PC-9 (cell line): ENCODE measurements at regions not wholly inside any gene's neighbourhood (a gene's known extent, or its start where the extent isn't known, plus 50 kb on each side); places are given as distances from the start of the nearest gene placed in this dataset.
A peak's percentile ranks its signal among the peaks of the same experiment; 100 is the strongest.

Experiments
- BruUV-seq: library from RNA; stranded (reverse); fragments of 400-500 nt; replicated peaks from 2 replicates; lab custom pipeline; 2021; lab: Mats Ljungman, UMichigan
- CTCF ChIA-PET: fragments of 300-600 bp; sonication (Branson Sonifier 250); formaldehyde crosslinking; loops from one replicate; lab custom pipeline; 2022; ENCODE audit warnings: antibody characterized with exemption; lab: Charles Lee
- POLR2A ChIA-PET: fragments of 300-600 bp; sonication (Branson Sonifier 250); formaldehyde crosslinking; loops from one replicate; lab custom pipeline; 2022; ENCODE audit warnings: antibody characterized with exemption; ENCODE audit not compliant: unreplicated experiment; lab: Charles Lee
- DNase-seq, 2 experiments: peaks; one replicate each; pipeline versions ENCODE4 v3.0.0 to v3.0.0-alpha.2; 2015 to 2022; ENCODE audit warnings: mixed read lengths in 1 of 2
- H2AFZ ChIP-seq: fragments of 200-600 bp; sonication (generic); 2 replicates; pipeline ENCODE4 v1.8.1; 2017; ENCODE audit warnings: antibody characterized with exemption
- H3F3A ChIP-seq: fragments of 200-600 bp; sonication (generic); 2 replicates; pipeline ENCODE4 v1.8.1; 2017; ENCODE audit warnings: antibody characterized with exemption, mild to moderate bottlenecking, low read depth; ENCODE audit not compliant: insufficient read depth
- H3K27ac ChIP-seq: fragments of 200-600 bp; sonication (generic); 2 replicates; pipeline ENCODE4 v1.6.1; 2016; ENCODE audit warnings: mixed run types
- H3K27me3 ChIP-seq: fragments of 200-600 bp; sonication (generic); 2 replicates; pipeline ENCODE4 v1.6.1; 2016; ENCODE audit warnings: low read depth, mixed run types; ENCODE audit not compliant: insufficient read depth
- H3K36me3 ChIP-seq: fragments of 200-600 bp; sonication (generic); 2 replicates; pipeline ENCODE4 v1.6.1; 2016; ENCODE audit warnings: low read depth, mixed run types
- H3K4me1 ChIP-seq: fragments of 200-600 bp; sonication (generic); replicated peaks from 2 replicates; pipeline ENCODE4 v1.6.1; 2016; ENCODE audit warnings: mixed run types; ENCODE audit not compliant: insufficient read depth
- H3K4me2 ChIP-seq: fragments of 200-600 bp; sonication (generic); 2 replicates; pipeline ENCODE4 v1.6.1; 2017; ENCODE audit warnings: mixed run types
- H3K4me3 ChIP-seq: fragments of 200-600 bp; sonication (generic); 2 replicates; pipeline ENCODE4 v1.6.1; 2016; ENCODE audit warnings: mixed run types
- H3K79me2 ChIP-seq: fragments of 200-600 bp; sonication (generic); 2 replicates; pipeline ENCODE4 v1.6.1; 2017; ENCODE audit warnings: low read depth, mixed run types
- H3K9me2 ChIP-seq: fragments of 200-600 bp; sonication (generic); 2 replicates; pipeline ENCODE4 v1.8.1; 2017; ENCODE audit warnings: mild to moderate bottlenecking; ENCODE audit not compliant: insufficient read depth
- H3K9me3 ChIP-seq: fragments of 200-600 bp; sonication (generic); 2 replicates; pipeline ENCODE4 v1.8.1; 2016; ENCODE audit warnings: low read depth; ENCODE audit not compliant: insufficient read depth
- H4K20me1 ChIP-seq: fragments of 200-600 bp; sonication (generic); 2 replicates; pipeline ENCODE4 v1.8.1; 2017; ENCODE audit not compliant: insufficient read depth
- CTCF ChIP-seq: fragments of 200-600 bp; sonication (generic); conservative IDR thresholded peaks from 2 replicates; pipeline ENCODE4 v1.6.1; 2017; ENCODE audit warnings: mixed run types, antibody characterized with exemption, mild to moderate bottlenecking, moderate library complexity
- EZH2 ChIP-seq: fragments of 200-600 bp; sonication (generic); IDR thresholded peaks from 2 replicates; pipeline ENCODE4 v1.8.0; 2017; ENCODE audit warnings: antibody characterized with exemption, low read depth
- intact Hi-C: fragments of 100-400 bp; cut with micrococcal nuclease; formaldehyde crosslinking; loops from one replicate; pipeline ENCODE4 v1.10.0; 2022; ENCODE audit not compliant: unreplicated experiment

- H3K27ac ChIP-seq, result no peak overlapping the region
- TF ChIP-seq EZH2 (no peak), CTCF (no peak)
- H3K79me2 ChIP-seq, result no peaks in the 10 kb centered on the region
- H4K20me1 ChIP-seq, result no peaks in the 10 kb centered on the region
- ChIA-PET CTCF (no interaction called here), POLR2A (no interaction called here)
- H3K4me1 ChIP-seq, result peaks cover 9% of the 10 kb centered on the region
- H3K27me3 ChIP-seq, result no peaks in the 10 kb centered on the region
- no peak overlapping the region for H2AFZ ChIP-seq
- H3K4me2 ChIP-seq, result no peak overlapping the region
- BruUV-seq, result no TSS peak
- H3K36me3 ChIP-seq, result no peaks in the 10 kb centered on the region
- no peaks in the 10 kb centered on the region for H3K9me2 ChIP-seq
- H3K4me3 ChIP-seq, result no peak overlapping the region
- DNase-seq, result no peak
- intact Hi-C loops, result no loop called here
- no peaks in the 10 kb centered on the region for H3K9me3 ChIP-seq
- H3F3A ChIP-seq, result no peaks in the 10 kb centered on the region
These were observed 276.8 kb downstream of the TENT5A start for GRCh38 chr6:81475646-81476045.

- ChIA-PET CTCF (interaction anchor here (0.9 to 1.0 kb wide), 2 partner anchors 14 to 860 kb away, joined by 3 read pairs; no protein-coding TSS in a partner anchor), POLR2A (interaction anchor here (0.7 kb wide), 1 partner anchor 301 kb away, joined by 5 read pairs; no protein-coding TSS in a partner anchor)
- H3K79me2 ChIP-seq, result no peaks in the 10 kb centered on the region
- no TSS peak for BruUV-seq
- peak in 1 of 2 experiments; percentile 12 for DNase-seq
- intact Hi-C loops, result no loop called here
- TF ChIP-seq EZH2 (no peak), CTCF (peak; percentile 65)
- no peak overlapping the region for H3K4me2 ChIP-seq
- H4K20me1 ChIP-seq, result no peaks in the 10 kb centered on the region
- H3K9me2 ChIP-seq, result no peaks in the 10 kb centered on the region
- no peaks in the 10 kb centered on the region for H3K36me3 ChIP-seq
- H3K4me1 ChIP-seq, result no peaks in the 10 kb centered on the region
- H2AFZ ChIP-seq, result no peak overlapping the region
- no peak overlapping the region for H3K27ac ChIP-seq
- H3K27me3 ChIP-seq, result no peaks in the 10 kb centered on the region
- H3K4me3 ChIP-seq, result no peak overlapping the region
- H3F3A ChIP-seq, result no peaks in the 10 kb centered on the region
- no peaks in the 10 kb centered on the region for H3K9me3 ChIP-seq
These were observed 286.6 kb downstream of the TENT5A start for GRCh38 chr6:81465859-81466258.

DNA sequence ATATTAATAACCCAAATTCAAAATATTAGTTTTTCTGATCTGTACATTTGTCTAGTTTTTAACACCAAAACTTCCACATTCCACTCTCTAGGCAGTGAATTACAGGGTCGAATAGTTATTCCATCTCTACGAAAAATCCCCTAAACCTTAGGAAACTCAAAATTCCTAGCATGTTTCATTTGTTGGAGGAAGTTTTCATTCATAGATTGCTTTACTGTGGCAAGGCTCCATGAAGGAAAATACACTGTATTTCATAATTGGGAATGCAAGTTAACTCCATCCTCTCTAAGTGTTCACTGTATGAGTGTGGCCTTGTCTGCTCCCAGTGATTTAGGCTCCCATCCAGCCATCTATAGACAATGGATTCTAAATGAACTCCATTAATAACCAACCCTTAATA is 296.1 kb downstream of the TENT5A start:
- Histone ChIP-seq H3K4me2 (no peak overlapping the region), H4K20me1 (no peaks in the 10 kb centered on the region), H3K4me3 (no peak overlapping the region), H3K9me2 (no peaks in the 10 kb centered on the region), H3K79me2 (no peaks in the 10 kb centered on the region), H3K36me3 (no peaks in the 10 kb centered on the region), H3K9me3 (peaks cover 4% of the 10 kb centered on the region), H3K27me3 (no peaks in the 10 kb centered on the region), H3F3A (no peaks in the 10 kb centered on the region), H3K4me1 (no peaks in the 10 kb centered on the region), H2AFZ (no peak overlapping the region), H3K27ac (no peak overlapping the region)
- no peak for TF ChIP-seq CTCF
- no peak for TF ChIP-seq EZH2
- BruUV-seq, result no TSS peak
- intact Hi-C loops, result no loop called here
- CTCF ChIA-PET, result no interaction called here
- no peak for DNase-seq
- POLR2A ChIA-PET, result no interaction called here
